Activated T-cell treated with anti-CD3 and anti-CD28 coated beads for 1 hour (primary cell): ENCODE measurements at regions not wholly inside any gene's neighbourhood (a gene's known extent, or its start where the extent isn't known, plus 50 kb on each side); places are given as distances from the start of the nearest gene placed in this dataset.

ENCODE experiments used
- DNase-seq: peaks from one replicate; pipeline ENCODE4 v3.0.0-alpha.2; 2020; ENCODE audit warnings: low read depth

GRCh38 chr1:230003409-230003808 lies 63.6 kb upstream of the GALNT2 start:
- no peak for DNase-seq

GRCh38 chr1:230005040-230005439 lies 62.0 kb upstream of the GALNT2 start:
- DNase-seq: no peak

- DNase-seq: no peak
Measured at GRCh38 chr1:230008721-230009120, 58.3 kb upstream of the GALNT2 start.

GRCh38 chr1:230009611-230010313 lies 57.3 kb upstream of the GALNT2 start:
- no peak for DNase-seq

GRCh38 chr1:230010603-230011332 lies 56.3 kb upstream of the GALNT2 start:
- no peak for DNase-seq

GRCh38 chr1:230011333-230012092 lies 55.5 kb upstream of the GALNT2 start:
- no peak for DNase-seq

- DNase-seq: no peak
Measured at GRCh38 chr1:230012093-230012393, 55.0 kb upstream of the GALNT2 start.

GRCh38 chr1:230012741-230013140 lies 54.3 kb upstream of the GALNT2 start:
- DNase-seq: no peak

GRCh38 chr1:230016159-230016558 lies 50.9 kb upstream of the GALNT2 start:
- DNase-seq: no peak
